GM12874 (cell line): ENCODE measurements at regions not wholly inside any gene's neighbourhood (a gene's known extent, or its start where the extent isn't known, plus 50 kb on each side); places are given as distances from the start of the nearest gene placed in this dataset.

Source experiments
- CTCF ChIP-seq: IDR thresholded peaks from 2 replicates; pipeline ENCODE4 v1.5.1; 2011; ENCODE audit warnings: low read depth, mild to moderate bottlenecking, control low read depth, low read length, moderate library complexity; ENCODE audit not compliant: insufficient read depth

GRCh38 chr4:131509521-131509920 is 1639.6 kb upstream of the PCDH10 start:
- TF ChIP-seq CTCF: no peak

- TF ChIP-seq CTCF: no peak
Observed at GRCh38 chr4:131526686-131527085, 1622.4 kb upstream of the PCDH10 start.

DNA sequence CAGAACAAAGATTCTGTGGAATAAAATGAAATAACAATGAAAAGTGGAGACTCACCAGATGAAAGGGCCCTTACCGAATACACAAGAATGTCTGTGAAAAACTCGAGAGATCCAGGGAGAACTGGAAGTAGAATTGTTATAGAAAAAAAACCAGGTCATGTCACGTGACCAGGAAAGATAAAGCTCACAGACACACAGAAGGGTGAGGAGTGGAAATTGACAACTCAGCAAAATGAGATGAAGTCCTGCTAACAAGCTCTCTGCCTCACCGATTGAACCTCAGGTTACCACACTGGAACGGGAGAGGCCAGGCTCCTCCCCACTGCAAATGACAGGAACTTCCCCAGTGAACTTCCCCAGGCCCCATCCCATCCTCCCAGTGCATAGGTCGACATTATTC is 1618.0 kb upstream of the PCDH10 start:
- no peak for TF ChIP-seq CTCF

DNA sequence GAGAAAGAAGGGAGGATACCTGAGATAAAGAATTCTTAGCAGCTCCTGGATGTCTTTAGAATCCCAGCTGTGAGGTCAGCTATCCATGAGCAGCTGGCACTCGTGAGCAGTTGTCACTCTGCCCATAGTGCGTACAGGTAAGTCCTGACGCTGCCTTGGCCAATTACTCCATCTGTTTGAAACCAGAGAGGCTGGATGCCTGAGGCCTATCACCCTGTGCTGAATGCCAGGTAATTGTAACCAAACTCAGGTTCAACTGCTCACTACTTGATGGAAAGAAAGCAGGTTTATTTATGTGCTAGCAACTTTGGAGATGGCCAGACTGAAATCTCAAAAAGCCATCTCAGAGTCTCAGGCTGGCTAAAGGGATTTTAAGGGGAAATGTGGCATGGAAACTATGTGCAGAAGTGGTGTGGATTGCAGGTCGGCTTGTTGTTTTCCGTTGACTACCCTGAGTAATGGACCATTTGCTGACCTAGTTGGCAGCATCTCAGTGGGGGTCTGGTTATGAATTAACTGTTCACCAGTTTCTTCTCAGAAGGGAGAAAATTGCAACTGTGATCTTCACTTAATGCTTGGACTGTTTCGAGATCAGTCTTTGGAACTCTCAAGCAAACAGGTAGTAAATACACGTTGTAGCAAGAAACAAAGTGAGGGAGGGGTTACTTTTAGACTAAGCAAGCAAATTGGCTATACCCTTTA is 1614.0 kb upstream of the PCDH10 start:
- no peak for TF ChIP-seq CTCF

GRCh38 chr4:131540256-131540655 is 1608.8 kb upstream of the PCDH10 start:
- TF ChIP-seq CTCF: no peak

DNA sequence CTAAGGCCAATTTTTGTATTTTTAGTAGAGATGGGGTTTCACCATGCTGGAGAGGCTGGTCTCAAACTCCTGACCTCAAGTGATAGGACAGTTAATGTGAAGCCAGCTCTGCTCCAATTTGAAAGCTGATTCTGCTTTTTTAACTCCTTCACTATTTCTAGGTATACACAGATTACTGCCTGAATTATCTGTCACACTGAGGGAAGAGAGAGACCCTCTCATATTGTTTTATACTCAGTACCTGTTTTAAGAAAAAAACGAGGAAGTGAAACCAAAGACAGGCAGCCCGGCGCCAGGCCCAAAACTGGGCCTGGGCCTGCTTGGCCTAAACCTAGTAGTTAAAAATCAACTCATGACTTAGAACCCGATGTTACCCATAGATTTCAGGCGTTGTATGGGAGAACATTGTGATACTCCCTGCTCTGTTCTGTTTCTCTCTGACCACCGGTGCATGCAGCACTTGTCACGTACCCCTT is 1601.5 kb upstream of the PCDH10 start:
- TF ChIP-seq CTCF: no peak

- no peak for TF ChIP-seq CTCF
Observed at GRCh38 chr4:131551306-131551705, 1597.8 kb upstream of the PCDH10 start.
